ENCODE measurements at regions not wholly inside any gene's neighbourhood (a gene's known extent, or its start where the extent isn't known, plus 50 kb on each side); places are given as distances from the start of the nearest gene placed in this dataset.

DNA sequence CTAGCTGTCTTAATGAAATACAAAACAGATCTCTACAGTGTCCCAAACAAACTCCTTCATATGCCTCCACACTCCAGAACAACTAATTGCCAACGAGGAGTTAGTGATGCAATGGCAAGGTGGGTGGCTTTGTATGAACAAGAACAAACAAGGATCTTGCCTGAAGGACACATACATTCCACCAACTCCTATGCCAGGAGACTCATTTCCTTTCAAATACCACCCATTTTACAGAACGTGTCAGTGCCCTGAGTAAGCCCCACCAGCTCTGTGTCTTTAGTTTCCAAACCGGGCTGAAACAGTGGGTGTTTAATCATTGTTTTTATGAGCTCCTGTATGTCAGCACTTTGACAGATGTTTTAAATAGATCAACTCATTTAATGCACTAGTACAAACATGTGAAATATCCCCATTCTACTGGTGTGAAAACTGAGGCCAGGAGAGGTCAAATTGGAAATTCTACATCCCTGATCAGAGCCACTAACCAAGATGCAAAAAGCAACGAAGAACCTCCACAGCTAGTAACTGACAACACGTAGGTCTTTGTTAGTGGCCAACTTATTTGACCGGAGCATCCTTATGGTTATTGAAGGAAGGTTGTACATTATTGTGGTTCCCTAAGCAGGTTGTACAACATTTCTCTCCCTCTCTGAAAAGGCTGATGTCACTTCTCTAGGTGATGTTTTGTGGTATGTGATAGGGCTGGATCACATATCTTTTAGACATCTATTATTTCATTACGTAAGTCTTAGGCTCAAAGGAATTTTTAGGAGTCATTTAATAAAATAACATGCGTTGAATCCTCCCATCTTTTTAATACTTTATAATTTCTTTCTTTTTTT lies 534.9 kb upstream of the TNP1 start (continued):
- no peak for TF ChIP-seq EZH2 (IDR thresholded peaks at IDR 0.05; ENCODE audit: low read depth, unreplicated experiment)
- TF ChIP-seq CREB1 (CRISPR knock-in tag; IDR thresholded peaks at IDR 0.05; ENCODE audit: low read depth), result no peak
- no peak for TF ChIP-seq ZNF331 (CRISPR knock-in tag; IDR thresholded peaks at IDR 0.05; ENCODE audit: low read depth)
- TF ChIP-seq, protein P1, sequence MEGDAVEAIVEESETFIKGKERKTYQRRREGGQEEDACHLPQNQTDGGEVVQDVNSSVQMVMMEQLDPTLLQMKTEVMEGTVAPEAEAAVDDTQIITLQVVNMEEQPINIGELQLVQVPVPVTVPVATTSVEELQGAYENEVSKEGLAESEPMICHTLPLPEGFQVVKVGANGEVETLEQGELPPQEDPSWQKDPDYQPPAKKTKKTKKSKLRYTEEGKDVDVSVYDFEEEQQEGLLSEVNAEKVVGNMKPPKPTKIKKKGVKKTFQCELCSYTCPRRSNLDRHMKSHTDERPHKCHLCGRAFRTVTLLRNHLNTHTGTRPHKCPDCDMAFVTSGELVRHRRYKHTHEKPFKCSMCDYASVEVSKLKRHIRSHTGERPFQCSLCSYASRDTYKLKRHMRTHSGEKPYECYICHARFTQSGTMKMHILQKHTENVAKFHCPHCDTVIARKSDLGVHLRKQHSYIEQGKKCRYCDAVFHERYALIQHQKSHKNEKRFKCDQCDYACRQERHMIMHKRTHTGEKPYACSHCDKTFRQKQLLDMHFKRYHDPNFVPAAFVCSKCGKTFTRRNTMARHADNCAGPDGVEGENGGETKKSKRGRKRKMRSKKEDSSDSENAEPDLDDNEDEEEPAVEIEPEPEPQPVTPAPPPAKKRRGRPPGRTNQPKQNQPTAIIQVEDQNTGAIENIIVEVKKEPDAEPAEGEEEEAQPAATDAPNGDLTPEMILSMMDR (conservative IDR thresholded peaks at IDR 0.05; ENCODE audit: low read depth in 2 of 2), result no peak

DNA sequence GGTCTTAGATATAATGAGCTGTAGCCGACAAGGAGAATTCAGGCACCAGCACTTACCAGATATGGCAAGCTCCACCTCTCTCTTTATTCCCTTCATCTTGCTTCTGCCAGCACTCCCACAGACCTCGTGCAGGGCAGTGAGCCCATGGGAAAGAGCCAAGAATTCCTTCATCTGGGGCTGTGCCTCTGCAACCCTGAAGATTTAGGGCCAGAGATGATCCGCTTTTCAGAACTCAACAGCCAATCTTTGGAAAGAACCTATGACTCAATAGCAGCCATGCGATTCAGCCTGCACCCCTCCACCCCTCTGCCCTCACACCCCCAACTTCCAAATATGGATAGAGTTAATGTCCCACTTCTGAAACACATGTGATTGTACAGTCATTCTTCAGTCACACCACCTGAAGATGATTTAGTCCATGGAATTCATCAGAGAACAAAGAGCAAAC lies 533.7 kb upstream of the TNP1 start:
- ATAC-seq, result no peak

More for the DNA sequence above, 533.7 kb upstream of the TNP1 start:
- no peaks in the 10 kb centered on the region for H3K27me3 ChIP-seq (ENCODE audit: insufficient read depth)
- H3K79me2 ChIP-seq (replicated peaks; ENCODE audit: insufficient read depth), result no peaks in the 10 kb centered on the region
- H3K27ac ChIP-seq (ENCODE audit: low read depth), result no peak overlapping the region
- no peaks in the 10 kb centered on the region for H3K4me1 ChIP-seq (ENCODE audit: insufficient read depth)
- DNase-seq (ENCODE audit: low spot score), result no peak
- Mint-ChIP-seq H3K36me3 (ENCODE audit: low read depth) (peaks cover 18% of the 10 kb centered on the region), H3K27me3 (ENCODE audit: insufficient read depth, low read depth, poor library complexity) (no peaks in the 10 kb centered on the region), H3K4me1 (no peaks in the 10 kb centered on the region; the same call in 2 of the 3 replicates), H3K4me3 (no peak overlapping the region), H3K9me3 (peaks cover 29% of the 10 kb centered on the region), H3K27ac (no peak overlapping the region)
- no peaks in the 10 kb centered on the region for H3F3A ChIP-seq (replicated peaks; ENCODE audit: low read depth)
- 0 out of 2 replicates have a peak, but pooled peaks cover 3% of the 10 kb centered on the region for H3K9me2 ChIP-seq (ENCODE audit: insufficient read depth)
- no peak overlapping the region for H2AFZ ChIP-seq
- TF ChIP-seq, protein P2, sequence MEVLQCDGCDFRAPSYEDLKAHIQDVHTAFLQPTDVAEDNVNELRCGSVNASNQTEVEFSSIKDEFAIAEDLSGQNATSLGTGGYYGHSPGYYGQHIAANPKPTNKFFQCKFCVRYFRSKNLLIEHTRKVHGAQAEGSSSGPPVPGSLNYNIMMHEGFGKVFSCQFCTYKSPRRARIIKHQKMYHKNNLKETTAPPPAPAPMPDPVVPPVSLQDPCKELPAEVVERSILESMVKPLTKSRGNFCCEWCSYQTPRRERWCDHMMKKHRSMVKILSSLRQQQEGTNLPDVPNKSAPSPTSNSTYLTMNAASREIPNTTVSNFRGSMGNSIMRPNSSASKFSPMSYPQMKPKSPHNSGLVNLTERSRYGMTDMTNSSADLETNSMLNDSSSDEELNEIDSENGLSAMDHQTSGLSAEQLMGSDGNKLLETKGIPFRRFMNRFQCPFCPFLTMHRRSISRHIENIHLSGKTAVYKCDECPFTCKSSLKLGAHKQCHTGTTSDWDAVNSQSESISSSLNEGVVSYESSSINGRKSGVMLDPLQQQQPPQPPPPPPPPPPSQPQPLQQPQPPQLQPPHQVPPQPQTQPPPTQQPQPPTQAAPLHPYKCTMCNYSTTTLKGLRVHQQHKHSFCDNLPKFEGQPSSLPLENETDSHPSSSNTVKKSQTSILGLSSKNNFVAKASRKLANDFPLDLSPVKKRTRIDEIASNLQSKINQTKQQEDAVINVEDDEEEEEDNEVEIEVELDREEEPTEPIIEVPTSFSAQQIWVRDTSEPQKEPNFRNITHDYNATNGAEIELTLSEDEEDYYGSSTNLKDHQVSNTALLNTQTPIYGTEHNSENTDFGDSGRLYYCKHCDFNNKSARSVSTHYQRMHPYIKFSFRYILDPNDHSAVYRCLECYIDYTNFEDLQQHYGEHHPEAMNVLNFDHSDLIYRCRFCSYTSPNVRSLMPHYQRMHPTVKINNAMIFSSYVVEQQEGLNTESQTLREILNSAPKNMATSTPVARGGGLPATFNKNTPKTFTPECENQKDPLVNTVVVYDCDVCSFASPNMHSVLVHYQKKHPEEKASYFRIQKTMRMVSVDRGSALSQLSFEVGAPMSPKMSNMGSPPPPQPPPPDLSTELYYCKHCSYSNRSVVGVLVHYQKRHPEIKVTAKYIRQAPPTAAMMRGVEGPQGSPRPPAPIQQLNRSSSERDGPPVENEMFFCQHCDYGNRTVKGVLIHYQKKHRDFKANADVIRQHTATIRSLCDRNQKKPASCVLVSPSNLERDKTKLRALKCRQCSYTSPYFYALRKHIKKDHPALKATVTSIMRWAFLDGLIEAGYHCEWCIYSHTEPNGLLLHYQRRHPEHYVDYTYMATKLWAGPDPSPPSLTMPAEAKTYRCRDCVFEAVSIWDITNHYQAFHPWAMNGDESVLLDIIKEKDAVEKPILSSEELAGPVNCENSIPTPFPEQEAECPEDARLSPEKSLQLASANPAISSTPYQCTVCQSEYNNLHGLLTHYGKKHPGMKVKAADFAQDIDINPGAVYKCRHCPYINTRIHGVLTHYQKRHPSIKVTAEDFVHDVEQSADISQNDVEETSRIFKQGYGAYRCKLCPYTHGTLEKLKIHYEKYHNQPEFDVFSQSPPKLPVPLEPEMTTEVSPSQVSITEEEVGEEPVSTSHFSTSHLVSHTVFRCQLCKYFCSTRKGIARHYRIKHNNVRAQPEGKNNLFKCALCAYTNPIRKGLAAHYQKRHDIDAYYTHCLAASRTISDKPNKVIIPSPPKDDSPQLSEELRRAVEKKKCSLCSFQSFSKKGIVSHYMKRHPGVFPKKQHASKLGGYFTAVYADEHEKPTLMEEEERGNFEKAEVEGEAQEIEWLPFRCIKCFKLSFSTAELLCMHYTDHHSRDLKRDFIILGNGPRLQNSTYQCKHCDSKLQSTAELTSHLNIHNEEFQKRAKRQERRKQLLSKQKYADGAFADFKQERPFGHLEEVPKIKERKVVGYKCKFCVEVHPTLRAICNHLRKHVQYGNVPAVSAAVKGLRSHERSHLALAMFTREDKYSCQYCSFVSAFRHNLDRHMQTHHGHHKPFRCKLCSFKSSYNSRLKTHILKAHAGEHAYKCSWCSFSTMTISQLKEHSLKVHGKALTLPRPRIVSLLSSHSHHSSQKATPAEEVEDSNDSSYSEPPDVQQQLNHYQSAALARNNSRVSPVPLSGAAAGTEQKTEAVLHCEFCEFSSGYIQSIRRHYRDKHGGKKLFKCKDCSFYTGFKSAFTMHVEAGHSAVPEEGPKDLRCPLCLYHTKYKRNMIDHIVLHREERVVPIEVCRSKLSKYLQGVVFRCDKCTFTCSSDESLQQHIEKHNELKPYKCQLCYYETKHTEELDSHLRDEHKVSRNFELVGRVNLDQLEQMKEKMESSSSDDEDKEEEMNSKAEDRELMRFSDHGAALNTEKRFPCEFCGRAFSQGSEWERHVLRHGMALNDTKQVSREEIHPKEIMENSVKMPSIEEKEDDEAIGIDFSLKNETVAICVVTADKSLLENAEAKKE (CRISPR knock-in tag; IDR thresholded peaks at IDR 0.05), result no peak
- TF ChIP-seq, protein P3, sequence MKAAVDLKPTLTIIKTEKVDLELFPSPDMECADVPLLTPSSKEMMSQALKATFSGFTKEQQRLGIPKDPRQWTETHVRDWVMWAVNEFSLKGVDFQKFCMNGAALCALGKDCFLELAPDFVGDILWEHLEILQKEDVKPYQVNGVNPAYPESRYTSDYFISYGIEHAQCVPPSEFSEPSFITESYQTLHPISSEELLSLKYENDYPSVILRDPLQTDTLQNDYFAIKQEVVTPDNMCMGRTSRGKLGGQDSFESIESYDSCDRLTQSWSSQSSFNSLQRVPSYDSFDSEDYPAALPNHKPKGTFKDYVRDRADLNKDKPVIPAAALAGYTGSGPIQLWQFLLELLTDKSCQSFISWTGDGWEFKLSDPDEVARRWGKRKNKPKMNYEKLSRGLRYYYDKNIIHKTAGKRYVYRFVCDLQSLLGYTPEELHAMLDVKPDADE (IDR thresholded peaks at IDR 0.05), result no peak
- no peak for TF ChIP-seq ZNF331 (CRISPR knock-in tag; IDR thresholded peaks at IDR 0.05; ENCODE audit: low read depth)
- no peak for TF ChIP-seq NANOG (IDR thresholded peaks at IDR 0.05; ENCODE audit: borderline replicate concordance)
- TF ChIP-seq STAT1 (IDR thresholded peaks at IDR 0.05; ENCODE audit: unreplicated experiment), result no peak
- H3K36me3 ChIP-seq (ENCODE audit: insufficient read depth), result no peaks in the 10 kb centered on the region
- no peaks in the 10 kb centered on the region for H4K20me1 ChIP-seq (replicated peaks; ENCODE audit: insufficient read depth)
- no peak overlapping the region for H3K4me2 ChIP-seq
- H3K4me3 ChIP-seq, result no peak overlapping the region
